Osteocyte (in vitro differentiated cells): ENCODE measurements at regions not wholly inside any gene's neighbourhood (a gene's known extent, or its start where the extent isn't known, plus 50 kb on each side); places are given as distances from the start of the nearest gene placed in this dataset.

ENCODE experiments used
- DNase-seq: peaks from one replicate; pipeline ENCODE4 v3.0.0; 2021; ENCODE audit warnings: mixed read lengths; ENCODE audit not compliant: unreplicated experiment; ENCODE audit errors: extremely low spot score
- H3K27ac Mint-ChIP-seq: one replicate; pipeline ENCODE4 v1.8.0; 2021; ENCODE audit warnings: mild to moderate bottlenecking, mixed read lengths; ENCODE audit not compliant: unreplicated experiment
- H3K27me3 Mint-ChIP-seq: one replicate; pipeline ENCODE4 v1.8.0; 2021; ENCODE audit warnings: mixed read lengths; ENCODE audit not compliant: unreplicated experiment
- H3K36me3 Mint-ChIP-seq: one replicate; pipeline ENCODE4 v1.8.0; 2021; ENCODE audit warnings: mixed read lengths; ENCODE audit not compliant: unreplicated experiment
- H3K4me1 Mint-ChIP-seq: one replicate; pipeline ENCODE4 v1.8.0; 2021; ENCODE audit warnings: mixed read lengths; ENCODE audit not compliant: unreplicated experiment
- H3K4me3 Mint-ChIP-seq: one replicate; pipeline ENCODE4 v1.8.0; 2021; ENCODE audit warnings: mild to moderate bottlenecking, moderate library complexity, mixed read lengths; ENCODE audit not compliant: unreplicated experiment
- H3K9me3 Mint-ChIP-seq: one replicate; pipeline ENCODE4 v1.8.0; 2021; ENCODE audit warnings: mixed read lengths; ENCODE audit not compliant: unreplicated experiment
- CTCF ChIP-seq: fragments of 200-600 bp; sonication (generic); IDR thresholded peaks from 2 replicates; pipeline ENCODE4 v1.5.0; 2021; ENCODE audit warnings: antibody characterized with exemption, mild to moderate bottlenecking, moderate library complexity

GRCh38 chr10:28243923-28244322 is 58.9 kb downstream of the MPP7 start:
- no peak for TF ChIP-seq CTCF
- H3K27me3 Mint-ChIP-seq, result no peaks in the 10 kb centered on the region
- no peak overlapping the region for H3K27ac Mint-ChIP-seq
- H3K4me1 Mint-ChIP-seq, result peaks cover 68% of the 10 kb centered on the region
- no peak overlapping the region for H3K4me3 Mint-ChIP-seq
- DNase-seq, result no peak
- H3K9me3 Mint-ChIP-seq, result peaks cover 4% of the 10 kb centered on the region
- H3K36me3 Mint-ChIP-seq, result peaks cover 12% of the 10 kb centered on the region

- peaks cover 18% of the 10 kb centered on the region for H3K36me3 Mint-ChIP-seq
- no peak overlapping the region for H3K27ac Mint-ChIP-seq
- H3K27me3 Mint-ChIP-seq, result no peaks in the 10 kb centered on the region
- peaks cover 64% of the 10 kb centered on the region for H3K4me1 Mint-ChIP-seq
- H3K9me3 Mint-ChIP-seq, result peaks cover 4% of the 10 kb centered on the region
- no peak for DNase-seq
- H3K4me3 Mint-ChIP-seq, result no peak overlapping the region
- no peak for TF ChIP-seq CTCF
Measured at GRCh38 chr10:28242555-28243204, 60.2 kb downstream of the MPP7 start.

GRCh38 chr10:28241741-28242399 is 61.0 kb downstream of the MPP7 start:
- peak; percentile 89 for TF ChIP-seq CTCF
- H3K27ac Mint-ChIP-seq, result peak overlapping the region; percentile 31
- no peaks in the 10 kb centered on the region for H3K27me3 Mint-ChIP-seq
- H3K4me3 Mint-ChIP-seq, result no peak overlapping the region
- H3K4me1 Mint-ChIP-seq, result peaks cover 61% of the 10 kb centered on the region
- DNase-seq, result no peak
- peaks cover 23% of the 10 kb centered on the region for H3K36me3 Mint-ChIP-seq
- peaks cover 4% of the 10 kb centered on the region for H3K9me3 Mint-ChIP-seq

GRCh38 chr10:28240400-28240799 is 62.5 kb downstream of the MPP7 start:
- H3K9me3 Mint-ChIP-seq, result peaks cover 4% of the 10 kb centered on the region
- H3K4me1 Mint-ChIP-seq, result peaks cover 51% of the 10 kb centered on the region
- no peaks in the 10 kb centered on the region for H3K27me3 Mint-ChIP-seq
- H3K36me3 Mint-ChIP-seq, result peaks cover 26% of the 10 kb centered on the region
- no peak overlapping the region for H3K4me3 Mint-ChIP-seq
- no peak for TF ChIP-seq CTCF
- no peak for DNase-seq
- H3K27ac Mint-ChIP-seq, result no peak overlapping the region

GRCh38 chr10:28236591-28236990 is 66.3 kb downstream of the MPP7 start:
- H3K27ac Mint-ChIP-seq, result no peak overlapping the region
- H3K36me3 Mint-ChIP-seq, result peaks cover 38% of the 10 kb centered on the region
- no peak for DNase-seq
- H3K9me3 Mint-ChIP-seq, result no peaks in the 10 kb centered on the region
- H3K4me1 Mint-ChIP-seq, result peaks cover 30% of the 10 kb centered on the region
- TF ChIP-seq CTCF, result no peak
- no peak overlapping the region for H3K4me3 Mint-ChIP-seq
- no peaks in the 10 kb centered on the region for H3K27me3 Mint-ChIP-seq
